SH-SY5Y (cell line): ENCODE measurements at regions not wholly inside any gene's neighbourhood (a gene's known extent, or its start where the extent isn't known, plus 50 kb on each side); places are given as distances from the start of the nearest gene placed in this dataset.

ENCODE experiments used
- GATA2 ChIP-seq: IDR thresholded peaks from 2 replicates; pipeline ENCODE4 v1.6.1; 2011; ENCODE audit warnings: mild to moderate bottlenecking, low read depth, low read length
- GATA3 ChIP-seq: IDR thresholded peaks from 2 replicates; pipeline ENCODE4 v1.6.1; 2011; ENCODE audit warnings: low read depth, mild to moderate bottlenecking, low read length, moderate library complexity

- no peak for TF ChIP-seq GATA3
- no peak for TF ChIP-seq GATA2
Measured at GRCh38 chr11:121700968-121701367, 248.2 kb upstream of the SORL1-AS1 start.
